Body of pancreas (tissue), 4 donors: ENCODE measurements at regions not wholly inside any gene's neighbourhood (a gene's known extent, or its start where the extent isn't known, plus 50 kb on each side); places are given as distances from the start of the nearest gene placed in this dataset.

Source experiments
- CTCF ChIP-seq, 7 experiments: fragments of 450-650 bp in 4 of 7; fragments of 200-600 bp in 3 of 7; sonication (generic) in 3 of 7; IDR thresholded peaks; one replicate each; pipeline ENCODE4 v1.5.1; 2016 to 2019; ENCODE audit warnings: antibody characterized with exemption in 7 of 7
- POLR2A ChIP-seq, 3 donors: fragments of 450-650 bp; IDR thresholded peaks; one replicate each; pipeline ENCODE4 v1.6.1; 2016; ENCODE audit warnings: antibody characterized with exemption in 3 of 3, mild to moderate bottlenecking in 2 of 3

- no peak for TF ChIP-seq POLR2A (IDR thresholded peaks at IDR 0.05)
- TF ChIP-seq CTCF (IDR thresholded peaks at IDR 0.05): no peak
Measured at GRCh38 chr20:20971810-20972209, 134.3 kb downstream of the LINC00237 start.
